Omental fat pad (tissue), 3 donors: ENCODE measurements at regions not wholly inside any gene's neighbourhood (a gene's known extent, or its start where the extent isn't known, plus 50 kb on each side); places are given as distances from the start of the nearest gene placed in this dataset.

Source experiments
- ATAC-seq: fragments of 150-250 bp; one replicate; pipeline ENCODE4 v1.9.1; 2016; ENCODE audit warnings: mild to moderate bottlenecking, moderate library complexity; ENCODE audit not compliant: low FRiP score
- DNase-seq: peaks from one replicate; pipeline ENCODE4 v3.0.0-alpha.2; 2019; ENCODE audit warnings: low spot score
- CTCF ChIP-seq, 3 donors: fragments of 450-650 bp; IDR thresholded peaks; one replicate each; pipeline ENCODE4 v1.5.1; 2016 to 2017; ENCODE audit warnings: antibody characterized with exemption in 3 of 3, mild to moderate bottlenecking in 3 of 3, moderate library complexity in 2 of 3

DNA sequence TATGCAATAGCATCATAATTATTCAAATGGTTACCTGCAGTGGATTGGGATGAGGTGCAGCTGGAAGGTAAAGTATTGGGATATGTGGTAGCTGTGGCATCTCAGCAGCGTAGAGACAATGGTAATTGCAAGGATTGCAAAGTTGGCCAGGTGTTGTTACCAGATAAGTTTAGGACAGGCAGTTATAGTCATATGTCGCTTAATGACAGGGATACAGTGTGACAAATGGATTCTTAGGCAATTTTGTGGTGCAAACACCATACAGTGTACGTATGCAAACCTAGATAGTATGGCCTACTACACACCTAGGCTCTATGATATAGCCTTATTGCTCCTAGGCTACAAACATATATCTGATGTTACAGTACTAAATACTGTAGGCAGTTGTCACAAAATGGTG, 163.5 kb upstream of the LYZL2 start:
- DNase-seq (no peak), ATAC-seq (no peak)
- no peak for TF ChIP-seq CTCF (IDR thresholded peaks at IDR 0.05)

GRCh38 chr10:30792025-30792424, 162.5 kb upstream of the LYZL2 start:
- DNase-seq = no peak
- ATAC-seq = no peak
- no peak for TF ChIP-seq CTCF (IDR thresholded peaks at IDR 0.05)

DNA sequence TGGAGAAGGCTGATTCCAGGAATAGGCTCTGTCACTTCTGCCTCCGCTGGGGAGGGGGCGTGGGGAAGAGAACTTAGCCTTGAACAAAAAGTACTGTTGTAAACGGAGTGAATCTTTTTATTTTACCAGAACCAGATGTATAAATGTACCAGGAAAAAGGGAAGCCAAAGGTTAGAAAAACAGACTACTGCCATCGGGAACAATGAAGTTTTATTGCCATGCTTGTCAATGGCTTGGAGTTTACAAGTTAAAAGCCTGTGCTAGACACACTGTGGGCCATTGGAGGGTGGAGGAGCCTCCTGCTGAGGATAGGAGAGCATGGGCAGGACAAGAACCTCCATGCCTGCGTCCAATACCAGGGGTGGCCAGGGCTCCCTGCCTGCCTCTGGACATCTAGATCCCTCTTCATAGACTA, 161.7 kb upstream of the LYZL2 start:
- DNase-seq = no peak

GRCh38 chr10:30789806-30790205, 160.3 kb upstream of the LYZL2 start:
- ATAC-seq = no peak
- TF ChIP-seq CTCF (IDR thresholded peaks at IDR 0.05) = no peak
- no peak for DNase-seq

More for the DNA sequence above, 161.7 kb upstream of the LYZL2 start:
- ATAC-seq = no peak
- TF ChIP-seq CTCF (IDR thresholded peaks at IDR 0.05) = no peak

DNA sequence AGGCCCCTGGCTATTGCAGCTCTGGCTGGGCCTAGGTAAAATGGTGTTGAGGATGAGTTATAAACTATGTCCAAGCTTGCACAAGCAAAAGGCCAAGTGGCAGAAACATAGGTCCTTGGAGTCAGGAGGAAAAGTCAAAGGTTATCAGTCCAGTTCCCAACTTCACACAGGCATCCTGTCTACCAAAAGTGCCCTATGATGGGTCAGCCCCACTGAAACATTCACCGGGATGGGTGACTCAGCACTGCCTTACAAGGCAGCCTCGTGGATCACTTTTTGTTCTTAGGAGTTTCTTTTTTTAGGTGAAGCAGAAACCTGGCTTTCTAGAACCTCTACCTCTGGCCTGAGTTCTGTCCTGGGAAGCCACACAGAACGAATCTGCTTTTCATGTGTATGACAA, 158.8 kb upstream of the LYZL2 start:
- no peak for ATAC-seq
- DNase-seq = no peak
- TF ChIP-seq CTCF (IDR thresholded peaks at IDR 0.05) = no peak

DNA sequence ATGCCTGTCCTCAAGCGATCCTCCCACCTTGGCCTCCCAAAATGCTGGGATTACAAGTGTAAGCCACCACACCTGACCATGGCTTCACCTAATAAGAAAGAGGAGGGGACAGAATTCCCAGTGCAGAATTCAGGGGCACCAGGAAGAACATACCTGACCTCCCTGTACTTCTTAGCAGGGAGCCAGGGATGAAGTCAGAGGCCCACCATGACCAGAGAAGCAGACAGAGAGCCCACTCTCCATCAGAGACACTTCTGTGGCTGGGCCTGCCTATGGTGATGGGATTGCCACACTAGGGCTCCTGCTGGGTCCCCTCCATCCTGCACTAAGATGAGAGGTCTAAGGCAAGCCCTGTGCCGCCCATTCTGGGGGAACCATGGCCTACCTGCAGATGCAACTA, 157.4 kb upstream of the LYZL2 start:
- no peak for TF ChIP-seq CTCF (IDR thresholded peaks at IDR 0.05)
- ATAC-seq = no peak
- DNase-seq = no peak

- no peak for TF ChIP-seq CTCF (IDR thresholded peaks at IDR 0.05)
- ATAC-seq = no peak
- DNase-seq = no peak
These were observed 156.6 kb upstream of the LYZL2 start for GRCh38 chr10:30786131-30786530.
